ENCODE measurements at regions not wholly inside any gene's neighbourhood (a gene's known extent, or its start where the extent isn't known, plus 50 kb on each side); places are given as distances from the start of the nearest gene placed in this dataset.

DNA sequence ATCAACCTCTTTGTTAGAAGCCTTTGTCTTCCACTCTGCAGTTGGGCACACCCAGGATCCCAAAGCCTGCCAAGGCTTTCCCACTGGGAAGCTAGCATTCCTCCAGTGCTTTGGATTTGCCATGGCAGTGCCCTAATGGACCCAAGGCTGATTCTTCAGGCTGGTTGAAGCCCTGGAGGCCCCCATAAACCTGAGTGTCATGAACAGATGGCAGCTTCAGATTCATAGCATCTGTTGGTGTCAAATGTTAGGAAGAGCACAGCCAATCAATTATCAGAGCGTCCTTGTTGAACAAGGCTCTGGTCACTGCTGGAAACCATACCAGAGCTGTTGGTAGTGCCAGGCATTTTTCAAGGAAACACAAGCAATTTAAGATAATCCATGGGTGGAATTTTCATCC, 241.1 kb upstream of the KLF4 start:
- DNase-seq, result no peak

DNA sequence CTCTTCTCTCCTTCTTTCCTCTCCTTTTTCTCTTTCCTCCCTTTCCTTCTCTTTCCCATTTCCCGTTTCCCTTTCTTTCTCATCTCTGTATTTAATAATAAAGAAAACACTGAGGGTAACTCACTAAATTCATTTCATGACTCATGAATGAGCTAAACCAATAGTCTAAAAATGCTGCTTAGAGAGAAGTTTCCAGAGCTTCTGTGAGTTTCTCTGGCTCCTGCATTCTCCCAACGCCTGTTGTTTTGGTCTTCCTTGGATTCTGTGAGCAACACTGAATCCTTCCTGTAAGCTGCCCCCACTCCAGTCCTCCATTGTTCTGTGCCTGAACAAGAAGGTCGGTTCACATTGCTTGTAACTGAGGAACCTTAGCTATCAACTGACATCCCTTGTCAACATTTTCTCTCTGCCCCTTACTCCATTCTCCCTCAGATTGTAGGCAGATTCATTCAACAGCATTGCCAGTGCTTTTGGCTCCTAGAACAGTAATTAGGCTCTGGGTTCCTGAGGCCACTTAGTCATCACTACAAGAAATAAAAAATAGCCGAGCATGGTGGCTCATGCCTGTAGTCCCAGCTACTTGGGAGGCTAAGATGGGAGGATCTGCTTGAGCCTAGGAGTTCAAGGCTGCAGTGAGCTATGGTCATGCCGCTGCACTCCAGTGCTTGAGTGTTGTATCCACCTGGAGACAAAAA, 237.7 kb upstream of the KLF4 start:
- DNase-seq, result no peak

DNA sequence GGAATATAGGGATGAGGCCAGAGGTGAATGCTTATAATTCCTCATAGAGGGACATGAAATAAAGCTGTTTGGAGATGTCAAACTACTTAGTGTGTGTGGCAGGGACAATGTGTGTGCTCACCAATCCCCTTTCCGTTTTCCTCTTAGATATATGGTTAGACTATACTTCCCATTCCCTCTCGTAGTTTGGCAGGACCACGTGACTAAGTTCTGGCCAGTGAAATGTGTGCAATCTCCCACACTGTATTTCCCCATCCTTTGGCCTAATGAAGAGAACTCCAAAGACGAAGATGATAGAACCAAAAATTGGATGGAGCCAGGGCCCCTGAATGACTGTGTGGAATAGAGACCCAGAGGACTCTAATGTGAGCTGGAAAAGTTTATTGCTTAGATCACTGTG, 233.4 kb upstream of the KLF4 start:
- DNase-seq, result no peak

DNA sequence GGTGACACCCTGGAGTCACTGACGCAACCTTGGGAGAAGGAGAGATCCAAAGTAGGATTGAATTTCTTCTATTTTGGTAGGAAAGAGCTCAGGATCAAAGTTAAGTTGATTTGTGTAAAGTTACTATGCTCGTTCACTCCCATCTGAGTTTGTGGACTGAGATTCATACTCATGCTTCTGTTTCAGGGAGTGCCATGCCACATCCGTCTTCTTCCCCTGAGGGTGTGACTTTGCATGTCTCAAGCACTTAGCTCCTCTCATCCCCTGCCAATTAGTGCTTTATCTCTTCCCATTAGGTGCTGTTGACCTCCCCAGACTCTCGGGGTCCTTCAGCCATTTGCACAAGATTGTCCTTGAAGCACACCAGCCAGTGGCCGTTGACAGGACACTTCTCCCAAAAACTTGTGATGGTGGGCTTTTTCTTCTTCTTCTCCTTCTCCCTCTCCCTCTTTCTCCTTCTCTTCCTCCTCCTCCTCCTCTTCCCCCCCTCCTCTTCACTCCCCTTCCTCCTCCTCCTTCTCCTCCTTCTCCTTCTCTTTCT, 232.2 kb upstream of the KLF4 start:
- DNase-seq, result no peak

DNA sequence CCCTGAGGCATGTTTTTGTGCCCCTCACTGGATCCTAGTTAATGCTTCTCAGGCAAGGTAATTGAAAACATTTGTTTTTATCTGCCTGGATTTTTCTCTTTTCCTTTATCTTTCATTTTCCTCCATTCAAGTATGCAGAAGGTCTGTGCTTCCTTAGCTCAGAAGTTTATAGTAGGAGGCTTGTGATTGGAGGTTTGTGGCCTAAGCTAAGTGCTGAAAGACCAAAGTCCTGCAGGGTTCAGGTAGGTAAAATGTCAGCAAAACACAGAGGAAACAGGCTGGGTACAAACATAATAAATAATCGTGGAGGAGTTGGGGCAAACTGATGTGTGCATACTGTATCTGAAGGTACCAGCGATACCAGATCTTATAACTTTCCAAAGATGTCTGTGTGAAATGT, 230.9 kb upstream of the KLF4 start:
- no peak for DNase-seq

DNA sequence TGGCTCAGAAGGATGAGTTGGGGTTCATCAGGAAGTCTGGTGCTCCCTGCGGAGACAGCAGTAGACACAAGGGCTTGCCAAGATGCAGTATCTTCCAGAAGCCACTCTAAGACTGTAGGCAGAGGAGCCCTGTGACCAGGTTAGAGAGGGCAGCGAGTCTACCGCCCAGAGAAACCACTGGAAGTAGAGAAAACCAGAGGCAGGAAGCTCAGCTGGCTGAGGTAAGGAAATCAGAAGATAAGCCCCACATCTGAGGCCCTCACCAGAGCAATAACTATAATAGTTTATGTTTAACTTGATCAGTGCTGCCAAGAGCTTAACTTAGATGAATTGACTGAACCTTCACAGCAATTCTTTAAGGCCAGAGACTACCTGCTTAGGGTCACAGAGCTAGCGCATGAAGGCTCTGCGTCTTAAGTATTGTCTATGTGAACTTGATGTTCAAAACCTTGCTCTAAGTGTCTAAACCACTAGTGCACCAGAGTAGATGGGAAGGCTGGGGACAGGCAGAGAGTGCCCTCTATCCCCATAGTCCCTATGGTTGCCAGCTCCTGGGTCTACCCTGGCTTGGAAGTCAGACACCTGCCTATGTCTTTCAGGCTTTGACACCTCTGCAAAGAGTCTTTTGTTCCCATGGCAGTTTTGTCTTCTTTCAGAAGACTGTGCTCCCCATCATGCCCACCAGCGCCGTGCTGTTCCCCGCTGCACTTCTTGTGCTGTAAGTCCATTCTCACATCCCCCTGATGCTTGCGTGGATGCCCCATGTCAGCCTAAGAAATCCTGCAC, 228.2 kb upstream of the KLF4 start:
- DNase-seq, result no peak

DNA sequence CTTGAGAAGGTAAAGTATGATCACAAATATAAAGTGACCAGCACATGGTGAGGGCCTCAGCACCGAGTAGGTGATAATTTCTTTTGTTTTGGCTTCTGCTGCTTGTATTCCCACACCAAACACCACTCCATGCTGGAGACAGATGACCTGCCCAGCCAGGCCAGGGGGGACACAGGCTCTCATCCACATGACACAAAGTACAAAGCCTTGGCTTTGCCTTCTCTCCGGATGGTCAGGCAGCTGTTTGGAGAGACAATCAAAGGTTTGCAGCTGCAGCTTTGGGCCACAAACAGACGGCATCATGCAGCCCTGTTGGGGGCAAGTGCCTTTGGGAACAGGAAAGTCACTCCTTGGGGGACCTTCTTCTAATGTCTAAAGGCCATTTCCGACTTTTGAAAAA, 226.2 kb upstream of the KLF4 start:
- no peak for DNase-seq

DNA sequence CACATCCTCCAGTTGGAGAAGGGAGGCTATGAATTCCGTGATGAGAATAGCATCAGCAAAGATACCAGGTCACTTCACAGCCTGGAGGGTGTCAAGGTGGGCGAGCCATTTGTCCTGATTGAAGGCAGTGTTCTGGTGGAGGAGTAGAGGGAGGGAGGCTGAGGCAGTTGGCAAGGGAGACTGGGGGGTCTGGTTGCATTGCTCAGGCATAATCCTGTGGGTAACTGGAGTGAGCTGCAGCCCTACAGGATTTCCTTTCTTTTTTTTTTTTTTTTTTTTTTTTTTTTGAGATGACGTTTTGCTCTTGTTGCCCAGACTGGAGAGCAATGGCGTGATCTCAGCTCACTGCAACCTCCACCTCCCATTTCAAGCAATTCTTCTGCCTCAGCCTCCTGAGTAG, 223.9 kb upstream of the KLF4 start:
- no peak for DNase-seq

DNA sequence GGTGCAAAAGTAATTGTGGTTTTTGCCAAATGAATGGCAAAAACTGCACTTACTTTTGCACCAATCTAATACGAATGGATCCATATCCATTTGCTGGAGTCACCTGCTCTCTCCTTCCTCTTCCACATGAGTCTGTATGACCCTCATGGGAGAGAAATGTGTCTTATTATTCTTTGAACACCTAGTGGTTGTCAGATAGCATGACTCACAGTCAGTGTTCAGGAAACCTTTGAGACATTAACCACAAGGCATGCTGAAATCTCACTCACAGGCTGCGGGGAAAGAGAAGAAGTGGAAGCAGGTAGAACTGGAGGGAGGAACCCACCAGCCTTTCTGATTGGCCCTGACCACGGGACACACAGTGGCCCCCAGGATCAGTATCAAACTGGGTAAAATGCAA, 222.8 kb upstream of the KLF4 start:
- no peak for DNase-seq

DNA sequence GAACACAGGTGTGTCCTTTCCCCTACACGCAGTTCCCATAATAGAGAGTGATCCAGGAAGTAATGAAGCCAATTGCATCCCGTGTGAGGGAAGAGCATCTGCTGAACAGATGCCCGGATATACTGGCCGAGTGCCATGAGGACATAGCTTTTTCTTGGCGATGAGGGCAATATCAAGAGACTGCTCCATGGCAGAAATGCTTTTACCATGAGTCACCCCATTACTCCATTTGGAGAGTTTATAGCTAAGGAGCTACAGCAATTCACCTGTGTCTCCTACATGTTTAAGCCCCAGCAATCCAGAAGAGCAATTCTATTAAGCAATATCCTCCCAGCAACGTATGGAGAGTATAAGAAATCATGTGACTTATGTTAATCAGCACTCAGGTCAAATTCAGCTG, 222.0 kb upstream of the KLF4 start:
- no peak for DNase-seq

DNA sequence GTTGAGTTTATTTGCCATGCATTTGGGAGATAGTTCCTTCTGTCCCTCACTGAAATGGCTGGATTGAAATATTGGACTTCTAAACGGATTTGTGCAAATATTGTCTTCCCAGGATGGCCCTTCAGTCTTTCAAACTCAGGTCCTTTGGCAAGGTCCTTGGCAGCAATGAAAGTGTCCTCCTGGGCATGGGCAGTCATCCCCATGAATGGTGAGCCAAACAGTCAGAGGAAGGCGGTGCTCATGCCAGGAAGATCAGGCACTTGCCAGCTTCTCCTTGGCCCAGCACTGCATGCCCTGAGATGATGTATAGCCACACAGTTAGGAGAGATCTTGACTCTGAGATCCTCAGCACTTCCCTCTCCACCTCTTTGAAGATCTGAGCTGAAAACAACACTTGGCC, 221.4 kb upstream of the KLF4 start:
- no peak for DNase-seq

DNA sequence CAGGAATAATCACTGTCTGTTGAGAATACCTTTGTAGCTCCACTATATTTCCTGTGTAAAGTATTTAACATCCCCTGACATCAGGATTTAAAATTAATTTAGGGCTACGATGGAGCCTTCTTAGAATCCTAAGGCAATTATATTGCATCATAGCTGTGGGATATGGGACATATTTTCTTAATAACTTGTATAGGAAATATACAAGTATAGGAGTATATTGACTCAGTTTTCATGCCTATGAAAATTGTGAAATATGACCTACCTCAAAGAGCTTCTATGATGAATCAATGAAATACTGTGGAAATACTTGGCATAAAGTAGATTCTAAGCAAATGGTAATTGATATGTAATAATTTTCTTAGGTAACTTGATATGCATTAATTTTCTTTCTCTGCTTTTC, 221.0 kb upstream of the KLF4 start:
- no peak for DNase-seq

DNA sequence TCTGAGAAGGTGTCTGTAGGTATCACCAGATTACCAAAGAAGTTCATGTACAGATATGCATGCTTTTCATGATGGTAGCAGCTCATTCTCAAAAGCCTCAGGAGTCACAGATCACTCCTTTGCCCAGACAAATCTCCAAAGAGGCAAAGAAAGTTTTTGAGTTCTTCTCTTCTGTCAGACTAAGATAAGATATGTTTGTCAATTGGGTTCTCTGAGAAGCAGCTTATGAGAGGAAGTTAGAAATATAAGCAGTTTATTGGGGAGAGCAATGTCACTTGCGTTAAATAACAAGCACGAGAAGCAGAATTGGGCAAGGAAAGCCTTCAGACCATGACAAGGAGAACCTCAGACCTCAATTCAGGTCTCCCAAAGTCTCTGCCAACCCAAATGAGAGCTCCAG, 219.2 kb upstream of the KLF4 start:
- DNase-seq, result no peak

DNA sequence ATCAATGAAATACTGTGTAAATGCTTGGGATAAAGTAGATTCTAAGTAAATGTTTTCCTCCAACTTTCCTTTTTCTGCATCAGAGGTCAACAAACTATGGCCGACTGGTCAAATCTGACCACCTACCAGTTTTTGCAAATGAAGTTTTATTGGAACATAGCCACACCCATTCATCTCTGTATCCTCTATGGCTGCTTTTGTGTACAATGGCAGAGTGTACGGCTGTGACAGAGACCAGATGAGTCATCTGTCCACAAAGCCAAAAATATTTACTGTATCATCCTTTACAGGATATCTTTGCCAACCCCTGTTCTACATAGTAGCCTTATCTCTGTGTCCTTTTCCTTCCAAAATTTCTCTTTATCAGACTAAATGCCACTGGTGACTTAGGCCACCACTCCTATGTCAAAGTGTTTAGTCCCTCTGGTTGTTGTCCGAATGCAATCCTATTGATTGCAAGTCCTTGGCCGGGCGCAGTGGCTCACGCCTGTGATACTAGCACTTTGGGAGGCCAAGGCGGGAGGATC, 218.4 kb upstream of the KLF4 start:
- DNase-seq, result no peak

DNA sequence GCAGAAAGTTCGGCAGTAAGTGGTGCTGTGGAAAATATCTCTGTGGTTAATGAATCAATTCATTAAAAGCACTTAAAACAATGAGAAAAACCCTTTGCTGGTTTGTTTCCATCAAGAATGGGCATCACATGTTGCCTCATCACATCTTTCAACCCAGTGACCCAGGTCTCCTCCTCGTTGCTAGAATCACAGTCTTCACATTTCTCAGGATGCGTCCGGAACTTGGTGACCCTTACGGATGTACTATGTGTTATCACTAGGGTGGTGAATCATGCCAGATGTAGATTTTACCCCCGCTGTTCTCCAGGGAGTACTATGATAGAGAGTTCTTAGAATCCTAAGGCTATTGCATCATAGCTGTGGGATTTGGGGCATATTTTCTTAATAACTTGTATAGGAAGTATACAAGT, 217.9 kb upstream of the KLF4 start:
- DNase-seq, result no peak

DNA sequence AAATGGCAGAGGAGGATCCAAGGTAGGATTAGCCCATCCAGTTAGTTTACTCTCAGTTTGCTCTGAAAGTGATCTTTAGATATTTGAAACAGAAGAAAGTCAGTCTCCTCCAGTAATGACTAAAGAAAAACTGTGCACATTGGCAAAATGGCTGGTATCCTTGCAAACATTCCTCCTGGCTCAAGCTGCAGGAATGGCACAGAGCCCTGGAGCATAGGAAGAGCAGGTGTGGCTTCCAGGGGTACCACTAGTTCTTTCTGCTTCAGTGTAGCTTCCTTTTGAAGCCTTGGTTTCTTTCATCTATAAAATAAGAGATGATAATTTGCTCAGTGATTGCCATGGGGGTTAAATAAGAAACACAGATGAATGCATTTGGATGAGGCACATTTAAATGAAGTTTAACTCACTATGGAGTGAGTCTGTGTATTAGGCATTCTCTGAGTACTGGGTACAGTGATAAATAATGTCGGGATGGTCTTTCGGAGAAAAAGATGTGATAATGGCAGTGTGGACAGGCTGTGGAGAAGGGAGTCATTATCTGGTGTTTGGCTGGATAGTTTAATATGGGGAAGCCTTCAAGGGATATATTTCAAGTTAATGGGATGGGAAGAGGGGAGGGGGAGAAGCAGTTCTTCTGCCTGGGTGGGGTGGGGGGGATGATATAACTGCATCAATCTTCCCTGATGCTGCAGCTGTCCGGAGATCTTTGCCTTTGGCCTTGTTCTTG, 217.3 kb upstream of the KLF4 start:
- no peak for DNase-seq

DNA sequence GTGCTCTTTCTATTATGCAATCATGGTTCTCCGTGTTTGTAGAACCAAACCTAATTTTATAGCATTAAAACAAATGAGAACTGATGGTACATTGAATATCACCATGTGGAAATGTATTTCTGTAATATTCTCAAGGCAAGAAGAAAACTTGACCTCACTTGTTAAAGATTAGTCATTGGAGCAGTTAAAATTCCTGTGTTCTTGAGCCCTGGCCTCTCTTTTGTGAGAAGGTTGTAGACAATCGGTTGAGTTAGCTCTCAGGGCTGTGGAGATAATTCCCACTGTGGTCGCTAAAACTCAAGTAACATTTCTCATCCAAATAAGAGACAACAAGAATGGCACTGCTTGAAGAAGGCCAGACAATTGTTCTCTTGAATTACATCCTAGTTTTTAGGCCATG, 216.0 kb upstream of the KLF4 start:
- DNase-seq, result no peak

DNA sequence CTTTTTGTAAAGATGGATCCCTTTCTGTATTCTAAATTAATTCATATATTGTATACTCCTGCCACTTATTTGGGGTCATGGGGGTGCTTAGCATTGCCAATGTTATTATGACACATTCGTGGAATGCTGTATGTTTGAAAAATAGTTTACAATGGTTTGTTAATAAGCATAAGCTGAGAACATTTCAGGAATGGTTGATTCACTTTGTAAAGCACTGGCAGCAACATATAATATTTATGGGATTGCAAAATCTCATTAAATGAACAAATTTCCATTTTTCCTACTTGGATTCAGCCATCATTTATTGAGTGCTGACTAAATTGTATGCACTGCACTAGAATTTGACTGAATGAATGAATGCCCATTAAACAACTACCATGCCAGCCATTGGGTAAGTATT, 215.2 kb upstream of the KLF4 start:
- no peak for DNase-seq

DNA sequence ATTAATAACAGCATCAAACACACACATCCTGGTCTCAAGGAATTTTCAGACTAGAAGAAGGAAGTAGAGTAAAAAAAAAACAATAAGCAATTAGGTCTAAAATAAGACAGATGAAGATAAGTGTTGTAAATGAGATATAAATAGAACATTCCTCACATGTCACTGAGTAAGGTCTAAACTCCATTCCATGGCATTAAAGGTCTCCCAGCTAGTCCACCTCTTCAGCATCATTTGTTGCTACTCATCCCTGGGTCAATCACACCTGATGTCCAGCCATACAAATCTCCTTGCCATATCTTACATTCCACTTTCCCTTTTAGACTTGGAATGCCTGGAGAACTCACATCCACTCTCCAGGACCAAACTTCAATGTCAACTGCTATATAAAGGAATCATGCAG, 214.1 kb upstream of the KLF4 start:
- no peak for DNase-seq

DNA sequence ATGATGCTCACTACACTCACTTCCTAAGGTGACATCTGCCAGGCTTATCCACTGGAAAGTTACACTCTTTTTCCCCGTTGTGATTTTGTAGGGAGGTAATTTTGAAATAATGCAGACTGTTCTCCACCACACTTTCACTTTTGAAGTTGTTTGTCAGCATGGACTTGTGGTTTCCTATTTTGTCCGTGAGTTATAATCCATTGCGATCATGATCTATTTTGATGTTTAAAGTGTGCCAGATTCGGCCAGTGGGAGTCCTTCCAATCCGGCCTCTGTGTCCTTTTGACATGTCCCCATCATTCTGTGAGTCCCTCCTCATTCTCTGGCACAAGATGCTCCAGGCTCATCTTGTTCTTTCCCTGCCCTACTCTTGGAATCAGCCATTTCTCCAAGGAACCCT, 211.3 kb upstream of the KLF4 start:
- DNase-seq, result no peak

DNA sequence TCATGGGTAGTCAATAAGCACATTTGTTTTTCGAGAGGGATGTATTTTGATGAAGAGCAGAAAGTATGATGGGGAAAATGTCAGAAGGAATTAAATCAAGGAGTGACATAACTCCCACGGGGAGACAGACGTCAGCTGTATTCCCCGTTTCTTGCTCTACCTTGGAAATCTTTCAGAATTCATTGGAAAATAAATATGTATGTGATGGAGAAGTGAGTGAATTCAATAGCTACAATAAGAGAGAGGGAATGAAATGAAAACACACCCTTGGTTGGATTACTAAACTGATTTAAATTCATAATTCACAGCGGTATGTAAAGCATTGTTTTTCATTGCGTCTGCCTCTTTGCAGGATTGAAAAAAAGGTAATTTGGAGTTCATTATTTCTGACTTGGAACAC, 209.7 kb upstream of the KLF4 start:
- DNase-seq, result no peak

DNA sequence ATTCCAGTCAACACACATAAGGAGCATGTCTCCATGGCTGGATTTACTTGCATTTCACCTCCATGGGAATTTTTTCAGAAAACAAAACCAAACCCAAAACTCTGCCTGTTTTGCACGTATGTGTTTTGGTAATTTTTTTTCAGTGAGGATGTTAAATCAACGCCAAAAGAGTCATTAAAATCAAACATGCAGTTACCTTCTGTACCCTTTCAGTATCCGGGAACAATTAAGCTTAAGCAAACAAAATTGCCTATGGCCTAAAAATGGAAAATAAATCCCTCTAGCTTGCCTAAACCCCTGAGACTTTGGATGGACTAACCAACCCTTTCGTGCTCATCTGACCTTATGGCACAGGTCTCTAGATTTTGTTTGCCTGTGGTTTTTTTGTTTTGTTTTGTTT, 209.2 kb upstream of the KLF4 start:
- DNase-seq, result no peak

DNA sequence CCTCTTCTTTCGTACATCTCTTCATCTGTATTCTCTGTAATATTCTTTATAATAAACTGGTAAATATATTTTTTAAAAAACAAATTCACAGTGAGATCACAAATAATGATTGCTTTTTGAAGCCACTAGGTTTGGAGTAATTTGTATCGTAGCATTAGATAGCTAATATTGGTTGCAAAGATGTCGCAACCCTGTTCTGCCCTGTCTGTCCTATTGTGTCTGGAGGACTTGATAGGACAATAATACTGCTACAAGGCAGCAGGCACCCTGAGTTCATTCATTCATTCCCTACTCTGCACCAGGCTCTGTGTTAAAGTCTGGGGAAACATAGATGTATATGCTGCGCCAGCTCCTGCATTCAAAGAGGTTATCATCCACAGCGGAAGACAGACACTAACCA, 206.7 kb upstream of the KLF4 start:
- DNase-seq, result no peak

DNA sequence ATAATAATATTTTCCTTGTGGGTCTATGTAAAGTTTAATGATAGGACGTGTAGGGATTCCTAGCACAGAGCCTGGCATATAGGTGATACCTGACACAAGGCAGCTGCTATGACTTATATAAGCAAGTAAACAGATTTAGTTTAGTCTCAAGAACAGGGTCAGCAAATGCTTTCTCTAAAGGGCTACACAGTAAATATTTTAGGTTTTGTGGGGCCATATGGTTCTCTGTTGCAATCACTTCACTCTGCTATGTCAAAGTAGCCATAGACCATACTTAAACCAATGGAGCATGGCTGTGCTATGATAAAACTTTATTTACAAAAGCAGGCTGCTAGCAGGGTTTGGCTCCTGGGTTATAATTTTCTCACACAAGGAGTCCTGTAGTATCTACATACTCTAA, 204.8 kb upstream of the KLF4 start:
- no peak for DNase-seq
